HepG2 (cell line): ENCODE measurements at regions not wholly inside any gene's neighbourhood (a gene's known extent, or its start where the extent isn't known, plus 50 kb on each side); places are given as distances from the start of the nearest gene placed in this dataset.

Experiments used
- ELK4 ChIP-seq: sonication (generic); formaldehyde crosslinking; IDR thresholded peaks from 2 replicates; pipeline ENCODE4 v1.9.0; 2021; ENCODE audit warnings: missing genetic modification reagents, borderline replicate concordance
- EP300 ChIP-seq, 3 experiments: sonication (generic) in 1 of 3; formaldehyde crosslinking in 1 of 3; IDR thresholded peaks; 2 replicates each; pipeline versions ENCODE4 v1.5.1 to v1.6.1; 2011 to 2020; ENCODE audit warnings: low read depth in 2 of 3, low read length in 2 of 3, borderline replicate concordance in 1 of 3, improper control_type of control experiment in 1 of 3, mild to moderate bottlenecking in 1 of 3, missing genetic modification reagents in 1 of 3, moderate library complexity in 1 of 3
- ETV5 ChIP-seq: IDR thresholded peaks from 2 replicates; pipeline ENCODE4 v1.6.1; 2018; ENCODE audit warnings: missing biosample characterization, missing genetic modification reagents, inconsistent platforms, borderline replicate concordance
- FOSL2 ChIP-seq: sonication (generic); formaldehyde crosslinking; IDR thresholded peaks from 2 replicates; pipeline ENCODE4 v1.4.0; 2020; ENCODE audit warnings: missing genetic modification reagents
- GFI1 ChIP-seq: sonication (generic); formaldehyde crosslinking; IDR thresholded peaks from 2 replicates; pipeline ENCODE4 v1.5.0; 2020; ENCODE audit warnings: missing genetic modification reagents, mild to moderate bottlenecking, borderline replicate concordance
- MTA1 ChIP-seq: sonication (generic); formaldehyde crosslinking; IDR thresholded peaks from 2 replicates; pipeline ENCODE4 v1.4.0; 2020; ENCODE audit warnings: missing genetic modification reagents, mild to moderate bottlenecking, borderline replicate concordance
- PCBP2 ChIP-seq: fragments of 200-400 bp; formaldehyde crosslinking; optimal IDR thresholded peaks from 2 replicates; pipeline ENCODE3; 2018; ENCODE audit warnings: low read length, low read depth; ENCODE audit not compliant: poor library complexity, severe bottlenecking
- SP4 ChIP-seq: sonication (generic); formaldehyde crosslinking; IDR thresholded peaks from 2 replicates; pipeline ENCODE4 v1.8.1; 2023; ENCODE audit warnings: mild to moderate bottlenecking, missing genetic modification reagents
- SP5 ChIP-seq: IDR thresholded peaks from 2 replicates; pipeline ENCODE4 v1.6.1; 2016; ENCODE audit warnings: low read depth, borderline replicate concordance
- TEAD3 ChIP-seq: optimal IDR thresholded peaks from 2 replicates; pipeline ENCODE3; 2016; ENCODE audit warnings: borderline replicate concordance
- TOE1 ChIP-seq: sonication (generic); formaldehyde crosslinking; IDR thresholded peaks from 2 replicates; pipeline ENCODE4 v1.4.0; 2020; ENCODE audit warnings: mild to moderate bottlenecking, missing genetic modification reagents
- YEATS4 ChIP-seq: sonication (generic); formaldehyde crosslinking; IDR thresholded peaks from 2 replicates; pipeline ENCODE4 v1.4.0; 2020; ENCODE audit warnings: missing genetic modification reagents, borderline replicate concordance
- ZFP62 ChIP-seq: sonication (generic); formaldehyde crosslinking; IDR thresholded peaks from 2 replicates; pipeline ENCODE4 v1.4.0; 2020; ENCODE audit warnings: missing genetic modification reagents
- ZMYM4 ChIP-seq: sonication (generic); formaldehyde crosslinking; IDR thresholded peaks from 2 replicates; pipeline ENCODE4 v1.8.1; 2023; ENCODE audit warnings: mild to moderate bottlenecking, missing genetic modification reagents
- ZNF329 ChIP-seq: sonication (generic); formaldehyde crosslinking; IDR thresholded peaks from 2 replicates; pipeline ENCODE4 v1.9.0; 2021; ENCODE audit warnings: low read depth, mild to moderate bottlenecking, missing genetic modification reagents
- ZNF564 ChIP-seq: sonication (generic); formaldehyde crosslinking; IDR thresholded peaks from 2 replicates; pipeline ENCODE4 v1.8.1; 2023; ENCODE audit warnings: mild to moderate bottlenecking, missing genetic modification reagents
- ZNF639 ChIP-seq: conservative IDR thresholded peaks from 2 replicates; pipeline ENCODE4 v1.6.1; 2018; ENCODE audit warnings: missing genetic modification reagents
- ZNF720 ChIP-seq: sonication (generic); formaldehyde crosslinking; IDR thresholded peaks from 2 replicates; pipeline ENCODE4 v1.4.0; 2020; ENCODE audit warnings: missing genetic modification reagents
- ZNF841 ChIP-seq: sonication (generic); formaldehyde crosslinking; IDR thresholded peaks from 2 replicates; pipeline ENCODE4 v1.8.1; 2023; ENCODE audit warnings: missing genetic modification reagents, borderline replicate concordance
- TF ChIP-seq, protein P1 (sequence below): sonication (generic); formaldehyde crosslinking; IDR thresholded peaks from 2 replicates; pipeline ENCODE4 v1.8.0; 2022; ENCODE audit warnings: missing genetic modification reagents, mild to moderate bottlenecking, moderate library complexity, borderline replicate concordance
- TF ChIP-seq, protein P2 (sequence below): sonication (generic); formaldehyde crosslinking; conservative IDR thresholded peaks from 2 replicates; pipeline ENCODE4 v1.4.0; 2020; ENCODE audit warnings: missing genetic modification reagents

GRCh38 chr2:31812051-31812798 is 198.6 kb downstream of the MEMO1 start (continued):
- TF ChIP-seq, protein P1, sequence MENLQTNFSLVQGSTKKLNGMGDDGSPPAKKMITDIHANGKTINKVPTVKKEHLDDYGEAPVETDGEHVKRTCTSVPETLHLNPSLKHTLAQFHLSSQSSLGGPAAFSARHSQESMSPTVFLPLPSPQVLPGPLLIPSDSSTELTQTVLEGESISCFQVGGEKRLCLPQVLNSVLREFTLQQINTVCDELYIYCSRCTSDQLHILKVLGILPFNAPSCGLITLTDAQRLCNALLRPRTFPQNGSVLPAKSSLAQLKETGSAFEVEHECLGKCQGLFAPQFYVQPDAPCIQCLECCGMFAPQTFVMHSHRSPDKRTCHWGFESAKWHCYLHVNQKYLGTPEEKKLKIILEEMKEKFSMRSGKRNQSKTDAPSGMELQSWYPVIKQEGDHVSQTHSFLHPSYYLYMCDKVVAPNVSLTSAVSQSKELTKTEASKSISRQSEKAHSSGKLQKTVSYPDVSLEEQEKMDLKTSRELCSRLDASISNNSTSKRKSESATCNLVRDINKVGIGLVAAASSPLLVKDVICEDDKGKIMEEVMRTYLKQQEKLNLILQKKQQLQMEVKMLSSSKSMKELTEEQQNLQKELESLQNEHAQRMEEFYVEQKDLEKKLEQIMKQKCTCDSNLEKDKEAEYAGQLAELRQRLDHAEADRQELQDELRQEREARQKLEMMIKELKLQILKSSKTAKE (CRISPR knock-in tag) = peak; percentile 63; the same call in 1 of the 2 replicates
- TF ChIP-seq GFI1 (peak; percentile 77; the same call in 1 of the 2 replicates), ZNF329 (CRISPR knock-in tag) (no peak), TEAD3 (CRISPR knock-in tag) (peak; percentile 76), ELK4 (CRISPR knock-in tag) (no peak), EP300 (IDR thresholded peaks at IDR 0.05; ENCODE audit: low read depth in 2 of 2, low read length in 2 of 2) (peak in 1 of 2 experiments; percentile 88; a peak in 2 of 4 replicates), EP300 (CRISPR knock-in tag; IDR thresholded peaks at IDR 0.05; ENCODE audit: borderline replicate concordance) (peak; percentile 85; the same call in 1 of the 2 replicates), ZNF639 (CRISPR knock-in tag) (no peak), ZNF564 (CRISPR knock-in tag) (no peak), YEATS4 (CRISPR knock-in tag) (no peak), FOSL2 (CRISPR knock-in tag) (peak; percentile 99), MTA1 (CRISPR knock-in tag) (no peak; the same call in 1 of the 2 replicates), TOE1 (CRISPR knock-in tag) (0 out of 2 replicates have a peak, but pooled peaks have one; percentile 57), ZFP62 (no peak), SP4 (CRISPR knock-in tag) (no peak), PCBP2 (no peak), ZNF841 (CRISPR knock-in tag) (no peak), ZNF720 (no peak), SP5 (CRISPR knock-in tag) (no peak), ZMYM4 (CRISPR knock-in tag) (peak; percentile 72), ETV5 (CRISPR knock-in tag) (peak; percentile 62; the same call in 1 of the 2 replicates)
- TF ChIP-seq, protein P2, sequence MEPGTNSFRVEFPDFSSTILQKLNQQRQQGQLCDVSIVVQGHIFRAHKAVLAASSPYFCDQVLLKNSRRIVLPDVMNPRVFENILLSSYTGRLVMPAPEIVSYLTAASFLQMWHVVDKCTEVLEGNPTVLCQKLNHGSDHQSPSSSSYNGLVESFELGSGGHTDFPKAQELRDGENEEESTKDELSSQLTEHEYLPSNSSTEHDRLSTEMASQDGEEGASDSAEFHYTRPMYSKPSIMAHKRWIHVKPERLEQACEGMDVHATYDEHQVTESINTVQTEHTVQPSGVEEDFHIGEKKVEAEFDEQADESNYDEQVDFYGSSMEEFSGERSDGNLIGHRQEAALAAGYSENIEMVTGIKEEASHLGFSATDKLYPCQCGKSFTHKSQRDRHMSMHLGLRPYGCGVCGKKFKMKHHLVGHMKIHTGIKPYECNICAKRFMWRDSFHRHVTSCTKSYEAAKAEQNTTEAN (CRISPR knock-in tag) = no peak
